SJSA1 (cell line): ENCODE measurements at regions not wholly inside any gene's neighbourhood (a gene's known extent, or its start where the extent isn't known, plus 50 kb on each side); places are given as distances from the start of the nearest gene placed in this dataset.
"Not testable (repeated sequence)": the region's sequence is repeated elsewhere in the genome, so short reads cannot be mapped to it uniquely, and the experiment has no call there.

Experiments used
- DNase-seq, 2 experiments: peaks; one replicate each; pipeline ENCODE4 v3.0.0-alpha.2; 2015 to 2020; ENCODE audit warnings: low spot score in 2 of 2, low read depth in 1 of 2
- H3K27ac ChIP-seq: fragments of 250-450 bp; sonication (Bioruptor Pico); 2 replicates; pipeline ENCODE4 v1.5.1; 2020; ENCODE audit warnings: mild to moderate bottlenecking, moderate library complexity
- H3K27me3 ChIP-seq: fragments of 250-450 bp; sonication (Bioruptor Pico); replicated peaks from 2 replicates; pipeline ENCODE4 v1.5.1; 2020; ENCODE audit warnings: mild to moderate bottlenecking, moderate library complexity
- H3K36me3 ChIP-seq: fragments of 250-450 bp; sonication (Bioruptor Pico); 2 replicates; pipeline ENCODE4 v1.5.1; 2020; ENCODE audit warnings: mild to moderate bottlenecking
- H3K4me1 ChIP-seq: fragments of 250-450 bp; sonication (Bioruptor Pico); replicated peaks from 2 replicates; pipeline ENCODE4 v1.6.1; 2021; ENCODE audit warnings: mild to moderate bottlenecking
- H3K4me3 ChIP-seq: fragments of 250-450 bp; sonication (Bioruptor Pico); 2 replicates; pipeline ENCODE4 v1.5.1; 2020; ENCODE audit warnings: mild to moderate bottlenecking
- H3K9me3 ChIP-seq: fragments of 250-450 bp; sonication (Bioruptor Pico); replicated peaks from 2 replicates; pipeline ENCODE4 v1.5.1; 2020; ENCODE audit warnings: mild to moderate bottlenecking

DNA sequence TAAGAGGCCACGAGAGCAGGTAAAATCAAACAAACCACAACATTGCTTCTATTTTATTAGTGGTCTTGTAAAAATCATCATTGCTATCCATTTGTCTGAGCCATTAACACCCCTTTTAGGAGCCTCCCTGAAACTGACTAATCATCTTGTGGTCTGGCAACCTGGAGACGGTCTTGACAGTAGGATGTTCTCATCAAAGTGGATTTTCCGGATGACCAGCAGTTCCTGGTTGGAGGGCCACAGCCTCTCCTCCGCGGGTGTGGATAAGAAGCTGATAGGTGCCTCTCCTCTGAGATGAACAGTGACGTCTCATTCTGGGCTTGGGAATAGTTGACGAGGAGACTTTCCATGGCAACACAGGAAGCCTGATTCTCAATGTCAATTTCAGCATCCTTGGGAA is 490.7 kb downstream of the TYW1 start:
- DNase-seq = no peak

GRCh38 chr7:67489881-67490280 is 493.2 kb downstream of the TYW1 start:
- no peaks in the 10 kb centered on the region for H3K4me1 ChIP-seq
- DNase-seq = no peak
- H3K27ac ChIP-seq = no peak overlapping the region
- no peaks in the 10 kb centered on the region for H3K36me3 ChIP-seq
- H3K27me3 ChIP-seq = no peaks in the 10 kb centered on the region
- H3K9me3 ChIP-seq = no peaks in the 10 kb centered on the region
- H3K4me3 ChIP-seq = no peak overlapping the region

More for the DNA sequence above, 490.7 kb downstream of the TYW1 start:
- Histone ChIP-seq H3K27ac (no peak overlapping the region), H3K36me3 (no peaks in the 10 kb centered on the region), H3K9me3 (no peaks in the 10 kb centered on the region), H3K4me1 (no peaks in the 10 kb centered on the region), H3K4me3 (no peak overlapping the region), H3K27me3 (no peaks in the 10 kb centered on the region)

GRCh38 chr7:67493366-67493765 is 496.7 kb downstream of the TYW1 start:
- no peaks in the 10 kb centered on the region for H3K4me1 ChIP-seq
- H3K36me3 ChIP-seq = no peaks in the 10 kb centered on the region
- H3K4me3 ChIP-seq = no peak overlapping the region
- no peak overlapping the region for H3K27ac ChIP-seq
- no peaks in the 10 kb centered on the region for H3K27me3 ChIP-seq
- no peak for DNase-seq
- H3K9me3 ChIP-seq = no peaks in the 10 kb centered on the region

- DNase-seq = no peak
- Histone ChIP-seq H3K4me1 (no peaks in the 10 kb centered on the region), H3K36me3 (no peaks in the 10 kb centered on the region), H3K27me3 (no peaks in the 10 kb centered on the region), H3K27ac (no peak overlapping the region), H3K9me3 (no peaks in the 10 kb centered on the region), H3K4me3 (no peak overlapping the region)
Observed at GRCh38 chr7:67496589-67496988, 500.0 kb downstream of the TYW1 start.

- not testable (repeated sequence) for H3K36me3 ChIP-seq, H3K9me3 ChIP-seq, DNase-seq, H3K27ac ChIP-seq, H3K4me3 ChIP-seq, H3K4me1 ChIP-seq, H3K27me3 ChIP-seq
Observed at GRCh38 chr7:67497914-67498313, 501.3 kb downstream of the TYW1 start.

DNA sequence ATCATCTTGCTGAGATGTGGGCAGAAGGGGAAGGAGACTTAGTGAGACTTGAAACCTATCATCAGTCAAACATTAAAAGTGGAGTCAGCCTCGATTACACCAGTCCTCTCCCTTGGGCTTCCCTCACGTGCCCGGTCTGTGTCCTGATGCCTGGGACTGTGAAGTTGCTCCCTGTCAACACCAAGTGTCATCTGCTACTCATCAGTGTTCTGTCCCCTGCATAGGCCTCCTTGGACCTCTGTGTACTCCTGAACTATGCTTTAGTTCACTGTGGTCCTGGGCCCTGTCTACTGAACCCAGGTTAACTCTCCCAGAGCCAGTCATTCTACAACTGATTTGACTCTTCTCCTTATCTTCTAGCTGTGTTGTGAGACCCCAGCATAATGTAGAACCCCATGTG is 506.3 kb downstream of the TYW1 start:
- DNase-seq = no peak
- no peak overlapping the region for H3K27ac ChIP-seq
- no peaks in the 10 kb centered on the region for H3K36me3 ChIP-seq
- no peaks in the 10 kb centered on the region for H3K4me1 ChIP-seq
- H3K9me3 ChIP-seq = no peaks in the 10 kb centered on the region
- H3K4me3 ChIP-seq = no peak overlapping the region
- H3K27me3 ChIP-seq = no peaks in the 10 kb centered on the region

DNA sequence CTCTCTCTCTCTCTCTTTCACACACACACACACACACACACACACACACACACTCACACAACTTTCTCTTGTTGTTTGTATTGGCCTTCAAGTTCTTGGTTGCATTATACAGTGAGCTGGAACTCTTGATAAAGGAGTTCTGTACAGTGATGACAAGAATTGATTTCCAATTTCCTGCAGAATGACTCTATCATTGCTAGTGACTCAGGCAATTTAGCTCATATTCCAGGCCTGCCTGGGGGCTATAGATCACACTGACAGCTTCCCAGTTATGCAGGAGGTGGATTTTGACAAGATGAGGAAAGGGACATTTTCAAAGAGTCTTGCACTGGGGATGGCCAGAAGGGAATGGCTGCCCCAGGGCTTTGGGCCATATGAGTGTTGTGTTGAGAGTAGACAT is 508.8 kb downstream of the TYW1 start:
- no peaks in the 10 kb centered on the region for H3K27me3 ChIP-seq
- no peak overlapping the region for H3K27ac ChIP-seq
- no peaks in the 10 kb centered on the region for H3K9me3 ChIP-seq
- H3K4me3 ChIP-seq = no peak overlapping the region
- DNase-seq = no peak
- H3K4me1 ChIP-seq = no peaks in the 10 kb centered on the region
- H3K36me3 ChIP-seq = no peaks in the 10 kb centered on the region

GRCh38 chr7:67512481-67512880 is 515.8 kb downstream of the TYW1 start:
- Histone ChIP-seq H3K36me3 (no peaks in the 10 kb centered on the region), H3K4me3 (no peak overlapping the region), H3K4me1 (no peaks in the 10 kb centered on the region), H3K9me3 (no peaks in the 10 kb centered on the region), H3K27ac (no peak overlapping the region), H3K27me3 (no peaks in the 10 kb centered on the region)
- DNase-seq = no peak

DNA sequence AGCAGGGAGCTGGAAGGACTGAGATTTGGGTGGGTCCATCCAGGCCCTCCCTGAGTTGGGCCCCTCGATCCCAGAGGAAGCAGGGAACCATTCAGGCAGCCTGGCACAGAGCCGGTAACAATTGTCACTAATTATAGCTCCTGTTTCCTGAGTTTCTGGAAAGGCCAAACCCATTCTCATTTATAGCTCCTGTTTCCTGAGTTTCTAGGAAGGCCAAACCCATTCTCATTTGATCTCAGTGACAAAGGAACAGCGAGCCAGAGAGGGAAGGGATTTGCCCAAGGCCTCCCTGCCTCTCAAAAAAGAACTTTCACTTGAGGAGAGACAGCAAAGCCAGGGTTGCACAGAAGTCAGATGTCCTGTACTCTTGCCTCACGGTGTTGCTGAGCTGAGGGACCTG is 521.9 kb downstream of the TYW1 start:
- H3K27me3 ChIP-seq = no peaks in the 10 kb centered on the region
- no peaks in the 10 kb centered on the region for H3K9me3 ChIP-seq
- H3K27ac ChIP-seq = no peak overlapping the region
- no peak for DNase-seq
- no peaks in the 10 kb centered on the region for H3K36me3 ChIP-seq
- H3K4me1 ChIP-seq = no peaks in the 10 kb centered on the region
- H3K4me3 ChIP-seq = no peak overlapping the region

GRCh38 chr7:67519171-67519570 is 522.5 kb downstream of the TYW1 start:
- Histone ChIP-seq H3K36me3 (no peaks in the 10 kb centered on the region), H3K4me1 (no peaks in the 10 kb centered on the region), H3K4me3 (no peak overlapping the region), H3K27me3 (no peaks in the 10 kb centered on the region), H3K27ac (no peak overlapping the region), H3K9me3 (no peaks in the 10 kb centered on the region)
- DNase-seq = no peak

GRCh38 chr7:67522504-67522903 is 525.9 kb downstream of the TYW1 start:
- H3K9me3 ChIP-seq = no peaks in the 10 kb centered on the region
- no peak overlapping the region for H3K4me3 ChIP-seq
- DNase-seq = no peak
- no peaks in the 10 kb centered on the region for H3K27me3 ChIP-seq
- no peaks in the 10 kb centered on the region for H3K36me3 ChIP-seq
- no peaks in the 10 kb centered on the region for H3K4me1 ChIP-seq
- no peak overlapping the region for H3K27ac ChIP-seq

GRCh38 chr7:67523713-67524112 is 527.1 kb downstream of the TYW1 start:
- Histone ChIP-seq H3K9me3 (no peaks in the 10 kb centered on the region), H3K27ac (no peak overlapping the region), H3K4me1 (no peaks in the 10 kb centered on the region), H3K27me3 (no peaks in the 10 kb centered on the region), H3K36me3 (no peaks in the 10 kb centered on the region), H3K4me3 (no peak overlapping the region)
- no peak for DNase-seq

DNA sequence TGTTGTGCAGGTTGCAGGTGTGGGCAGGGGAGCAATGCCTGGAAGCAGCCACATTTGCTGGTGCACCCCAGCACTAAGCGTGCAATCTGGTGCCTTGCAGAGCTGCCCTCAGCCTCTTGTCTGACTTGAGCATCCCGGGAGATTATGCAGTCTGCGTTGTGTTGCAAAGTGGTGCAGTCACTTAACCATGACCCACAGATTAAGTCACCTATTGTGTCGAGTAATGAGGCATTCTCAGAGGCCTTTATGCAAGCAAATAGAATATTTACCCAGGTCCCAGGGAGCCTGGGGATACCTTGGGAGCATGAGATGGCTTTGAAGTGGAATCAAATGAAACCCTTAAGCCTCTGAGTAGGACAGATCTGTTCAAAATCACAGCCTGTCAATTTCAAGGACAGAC is 529.0 kb downstream of the TYW1 start:
- Histone ChIP-seq H3K4me1 (no peaks in the 10 kb centered on the region), H3K27me3 (no peaks in the 10 kb centered on the region), H3K4me3 (no peak overlapping the region), H3K9me3 (no peaks in the 10 kb centered on the region), H3K36me3 (no peaks in the 10 kb centered on the region), H3K27ac (no peak overlapping the region)
- no peak for DNase-seq

- H3K36me3 ChIP-seq = no peaks in the 10 kb centered on the region
- no peaks in the 10 kb centered on the region for H3K27me3 ChIP-seq
- no peaks in the 10 kb centered on the region for H3K4me1 ChIP-seq
- no peaks in the 10 kb centered on the region for H3K9me3 ChIP-seq
- no peak overlapping the region for H3K27ac ChIP-seq
- no peak for DNase-seq
- no peak overlapping the region for H3K4me3 ChIP-seq
Observed at GRCh38 chr7:67535241-67535989, 538.8 kb downstream of the TYW1 start.

DNA sequence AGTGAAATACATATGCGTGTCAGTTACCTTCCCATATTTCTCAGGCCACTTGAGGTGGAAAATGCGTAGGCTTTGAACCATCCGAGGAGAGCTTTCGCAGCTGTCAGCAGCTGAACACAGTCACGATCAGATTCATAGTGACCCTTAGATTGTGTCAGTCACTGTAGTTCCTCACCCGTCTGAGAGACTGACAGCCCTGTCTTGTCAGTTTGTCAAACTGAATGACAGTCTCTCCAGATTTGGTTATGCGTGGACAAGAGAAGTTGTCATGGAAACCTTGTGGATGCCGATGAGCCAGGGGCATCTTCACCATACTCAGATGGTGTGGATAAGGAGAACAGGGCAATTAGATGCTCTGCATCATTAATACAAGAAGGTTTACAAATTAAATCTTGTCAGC is 546.3 kb downstream of the TYW1 start:
- Histone ChIP-seq H3K36me3 (no peaks in the 10 kb centered on the region), H3K27ac (no peak overlapping the region), H3K27me3 (no peaks in the 10 kb centered on the region), H3K9me3 (no peaks in the 10 kb centered on the region), H3K4me3 (no peak overlapping the region), H3K4me1 (no peaks in the 10 kb centered on the region)
- no peak for DNase-seq
